RPMI7951 (cell line): ENCODE measurements at regions not wholly inside any gene's neighbourhood (a gene's known extent, or its start where the extent isn't known, plus 50 kb on each side); places are given as distances from the start of the nearest gene placed in this dataset.

Experiments
- DNase-seq: peaks from one replicate; pipeline ENCODE4 v3.0.0-alpha.2; 2012; ENCODE audit warnings: low read depth

- DNase-seq, result no peak
Observed at GRCh38 chr16:5854027-5854426, 756.4 kb upstream of the EEF2KMT start.

GRCh38 chr16:5852151-5852550 is 754.6 kb upstream of the EEF2KMT start:
- peak; percentile 15 for DNase-seq

GRCh38 chr16:5851393-5851982 is 753.9 kb upstream of the EEF2KMT start:
- DNase-seq, result peak; percentile 33

- DNase-seq, result no peak
Observed at GRCh38 chr16:5850632-5851392, 753.2 kb upstream of the EEF2KMT start.

GRCh38 chr16:5845046-5845445 is 747.5 kb upstream of the EEF2KMT start:
- peak; percentile 35 for DNase-seq

- DNase-seq, result no peak
Observed at GRCh38 chr16:5841974-5842373, 744.4 kb upstream of the EEF2KMT start.

GRCh38 chr16:5838725-5839124 is 741.1 kb upstream of the EEF2KMT start:
- DNase-seq, result no peak

GRCh38 chr16:5838071-5838470 is 740.5 kb upstream of the EEF2KMT start:
- no peak for DNase-seq

- peak; percentile 11 for DNase-seq
Observed at GRCh38 chr16:5837007-5837670, 739.5 kb upstream of the EEF2KMT start.

GRCh38 chr16:5835876-5836275 is 738.3 kb upstream of the EEF2KMT start:
- DNase-seq, result no peak

GRCh38 chr16:5826332-5826731 is 728.7 kb upstream of the EEF2KMT start:
- no peak for DNase-seq

GRCh38 chr16:5820472-5820871 is 722.9 kb upstream of the EEF2KMT start:
- DNase-seq, result no peak

- DNase-seq, result no peak
Observed at GRCh38 chr16:5815570-5816237, 718.1 kb upstream of the EEF2KMT start.

- DNase-seq, result no peak
Observed at GRCh38 chr16:5801396-5801795, 703.8 kb upstream of the EEF2KMT start.

GRCh38 chr16:5793556-5793955 is 696.0 kb upstream of the EEF2KMT start:
- DNase-seq, result no peak

GRCh38 chr16:5791011-5791657 is 693.5 kb upstream of the EEF2KMT start:
- no peak for DNase-seq

GRCh38 chr16:5790512-5790911 is 692.9 kb upstream of the EEF2KMT start:
- no peak for DNase-seq

- no peak for DNase-seq
Observed at GRCh38 chr16:5789033-5789432, 691.4 kb upstream of the EEF2KMT start.

GRCh38 chr16:5781436-5781835 is 683.8 kb upstream of the EEF2KMT start:
- DNase-seq, result no peak

- DNase-seq, result peak; percentile 11
Observed at GRCh38 chr16:5776876-5777275, 679.3 kb upstream of the EEF2KMT start.

- no peak for DNase-seq
Observed at GRCh38 chr16:5775916-5776315, 678.3 kb upstream of the EEF2KMT start.

- DNase-seq, result no peak
Observed at GRCh38 chr16:5770118-5770517, 672.5 kb upstream of the EEF2KMT start.
